GM21786 (cell line): ENCODE measurements at regions not wholly inside any gene's neighbourhood (a gene's known extent, or its start where the extent isn't known, plus 50 kb on each side); places are given as distances from the start of the nearest gene placed in this dataset.

Source experiments
- ATAC-seq: cut with Tn5 transposase; IDR thresholded peaks from one replicate; pipeline ENCODE4 v1.9.1; 2021; ENCODE audit not compliant: unreplicated experiment

DNA sequence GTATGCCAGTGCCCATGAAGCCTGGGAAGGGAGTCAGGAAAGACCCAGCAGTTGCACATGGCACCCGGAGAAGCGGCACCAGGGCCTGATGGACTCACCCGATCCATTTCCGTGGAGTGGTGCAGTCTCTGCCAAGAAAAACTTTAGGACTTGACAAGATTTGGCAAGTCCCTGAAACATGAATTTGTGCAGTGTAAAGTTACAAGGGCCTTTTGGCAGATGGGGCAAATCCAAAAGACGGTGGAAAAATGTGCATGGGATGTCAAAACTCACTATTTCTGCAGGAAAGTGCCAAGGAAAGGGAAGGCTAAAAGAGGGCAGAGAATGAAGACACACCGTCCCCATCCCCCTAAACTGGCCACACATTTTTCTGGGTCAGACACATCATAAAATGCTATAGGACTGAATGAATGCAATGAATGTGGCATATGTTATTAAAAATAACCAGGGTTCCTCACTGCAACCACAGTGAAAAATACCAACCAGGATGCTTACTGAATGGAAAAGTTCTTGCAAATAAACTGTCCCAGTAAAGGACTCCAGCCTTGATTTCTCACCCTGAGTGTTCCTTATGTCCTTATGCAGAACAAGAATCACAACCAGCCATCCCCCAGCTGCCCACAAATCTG, 173.5 kb upstream of the SIX2 start:
- ATAC-seq = no peak

DNA sequence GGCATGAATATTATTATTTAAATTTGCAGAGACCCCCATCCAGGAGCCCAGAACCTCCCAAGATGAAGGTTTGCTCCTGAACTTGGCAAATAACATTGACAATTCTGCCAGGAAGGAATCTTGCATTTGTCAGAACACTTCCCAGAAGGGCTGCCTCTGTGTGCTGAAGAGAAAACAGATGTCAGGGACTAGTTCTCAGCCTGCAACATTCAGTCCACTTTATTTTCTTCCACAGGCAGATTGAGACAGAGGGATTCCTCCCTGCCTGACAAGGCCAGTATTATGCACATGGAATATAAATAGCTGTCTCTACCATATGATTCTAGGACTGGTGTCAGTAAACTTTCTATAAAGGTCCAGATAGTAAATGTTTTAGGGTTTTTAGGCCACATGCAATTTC, 171.5 kb upstream of the SIX2 start:
- no peak for ATAC-seq

DNA sequence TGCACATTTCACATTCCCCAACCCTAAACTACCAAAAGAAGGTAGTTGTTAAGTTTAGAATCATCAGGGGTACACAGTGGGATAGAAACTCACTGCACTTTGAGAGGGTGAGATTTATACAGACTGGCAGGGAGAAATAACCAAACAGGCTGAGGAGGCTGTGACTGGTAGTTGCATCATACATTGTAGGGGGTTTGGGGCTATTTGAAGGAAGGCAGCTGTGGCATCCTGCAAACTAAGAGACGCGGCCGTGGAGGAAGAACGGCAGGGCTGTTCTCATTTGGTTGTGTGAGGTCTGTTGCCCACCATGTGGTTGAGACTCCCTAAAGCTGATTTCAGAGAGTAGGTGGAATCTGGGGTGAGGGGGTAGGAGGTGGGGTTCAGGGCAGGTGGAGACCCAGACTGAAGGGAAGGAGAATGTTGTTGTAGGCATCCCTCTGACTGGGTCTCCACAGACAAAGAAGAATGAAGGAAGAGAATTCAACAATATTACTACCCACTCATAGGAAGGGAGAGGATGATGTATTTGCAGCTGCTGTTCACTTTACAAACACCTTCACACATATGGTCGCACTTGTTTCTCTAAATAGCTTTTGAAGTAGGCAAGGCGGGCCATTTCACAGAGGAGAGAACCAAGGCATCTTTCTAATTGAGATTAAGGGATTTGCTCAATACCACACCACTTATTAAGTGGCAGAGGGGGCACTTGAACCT, 170.9 kb upstream of the SIX2 start:
- ATAC-seq = no peak

DNA sequence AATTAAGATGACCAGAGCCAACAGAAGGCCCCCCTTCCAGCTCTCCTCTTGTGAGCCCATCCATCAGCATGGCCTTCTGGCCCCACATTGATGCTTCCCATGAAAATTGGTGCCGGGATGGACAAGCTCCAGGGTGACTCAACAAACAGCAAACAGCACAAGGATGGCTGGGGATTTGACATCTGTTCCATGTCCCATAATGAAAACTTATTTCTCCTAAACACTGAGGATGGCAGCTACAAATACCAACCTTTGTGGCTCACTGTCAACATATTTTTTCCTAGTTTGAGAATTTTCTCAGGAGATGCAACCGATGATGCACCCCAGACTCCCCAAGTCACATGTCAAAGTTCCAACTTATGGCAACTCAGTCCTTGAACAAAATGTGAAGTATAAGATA, 169.6 kb upstream of the SIX2 start:
- no peak for ATAC-seq

DNA sequence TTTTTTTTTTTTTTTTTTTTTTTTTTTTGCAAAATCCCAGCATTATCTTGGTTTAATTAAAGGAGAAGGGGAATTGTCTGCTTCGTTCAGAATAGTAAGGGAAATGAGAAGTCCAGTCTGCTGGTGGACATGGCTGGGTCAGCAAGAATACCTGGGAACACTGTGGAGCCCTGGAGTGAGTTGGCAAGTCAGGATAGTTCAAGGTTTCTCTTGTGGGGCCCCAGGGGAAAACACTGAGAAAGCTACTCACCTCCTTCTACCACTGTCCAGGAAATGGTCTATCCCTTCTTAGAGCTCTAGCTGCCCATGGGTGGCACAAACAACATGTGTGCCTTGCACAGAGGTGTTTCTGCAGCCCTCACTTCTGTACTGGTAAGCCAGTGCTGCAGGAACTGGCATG, 169.1 kb upstream of the SIX2 start:
- ATAC-seq = no peak

DNA sequence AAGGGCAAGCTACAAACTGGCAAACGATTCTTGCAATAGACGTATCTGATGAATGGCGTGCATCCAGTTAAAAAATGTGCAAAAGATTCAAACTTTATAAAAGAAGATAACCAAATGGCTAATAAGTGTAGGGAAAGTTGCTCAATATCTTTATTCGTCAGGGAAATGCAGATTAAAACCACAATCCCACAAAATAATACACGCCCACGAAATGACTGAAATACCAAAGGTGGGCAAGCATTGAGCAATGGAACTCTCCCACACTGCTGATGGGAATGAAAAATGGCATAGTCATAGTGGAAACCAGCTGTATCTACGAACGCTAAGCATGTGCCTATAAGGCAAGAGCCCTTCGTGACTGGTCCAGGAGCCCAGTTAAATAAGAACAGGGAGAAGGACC, 168.6 kb upstream of the SIX2 start:
- no peak for ATAC-seq

DNA sequence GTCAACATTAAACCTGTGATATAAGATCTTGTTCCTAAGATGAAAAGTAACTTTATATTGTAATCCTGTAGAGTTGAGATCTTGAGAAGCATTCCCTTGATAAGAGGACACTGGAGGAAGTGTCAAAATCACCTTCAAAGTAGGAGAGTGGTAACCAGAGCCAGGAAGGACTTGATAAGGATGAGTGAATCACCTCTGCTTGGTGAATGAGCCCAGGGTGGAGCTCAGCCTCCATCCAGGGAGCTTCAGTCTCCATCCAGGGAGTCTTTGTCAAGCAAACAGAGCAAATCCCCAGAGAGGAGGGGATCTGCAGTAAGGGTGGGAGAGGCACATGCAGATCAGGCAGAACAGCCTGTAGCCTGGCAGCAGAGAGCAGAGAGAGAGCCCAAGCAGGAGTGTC, 167.1 kb upstream of the SIX2 start:
- ATAC-seq = no peak

DNA sequence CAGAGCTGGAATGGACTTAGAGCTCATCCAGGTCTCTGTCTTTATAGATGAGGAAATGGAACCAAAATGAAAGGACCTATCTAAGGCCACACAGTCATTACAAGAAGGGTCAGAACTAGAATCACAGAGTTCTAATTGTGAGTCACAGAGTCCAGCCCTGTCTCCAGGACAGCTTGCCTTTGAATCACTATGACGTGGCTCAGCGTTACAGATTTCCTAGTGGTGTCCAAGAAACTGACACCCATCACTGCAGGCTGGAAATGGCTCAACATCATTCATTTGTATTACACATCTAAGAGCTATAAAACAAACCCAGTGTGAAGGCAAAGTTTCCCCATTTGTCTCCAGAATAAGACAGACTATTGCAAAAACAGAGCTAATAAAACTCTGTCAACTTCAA, 164.3 kb upstream of the SIX2 start:
- ATAC-seq = no peak

DNA sequence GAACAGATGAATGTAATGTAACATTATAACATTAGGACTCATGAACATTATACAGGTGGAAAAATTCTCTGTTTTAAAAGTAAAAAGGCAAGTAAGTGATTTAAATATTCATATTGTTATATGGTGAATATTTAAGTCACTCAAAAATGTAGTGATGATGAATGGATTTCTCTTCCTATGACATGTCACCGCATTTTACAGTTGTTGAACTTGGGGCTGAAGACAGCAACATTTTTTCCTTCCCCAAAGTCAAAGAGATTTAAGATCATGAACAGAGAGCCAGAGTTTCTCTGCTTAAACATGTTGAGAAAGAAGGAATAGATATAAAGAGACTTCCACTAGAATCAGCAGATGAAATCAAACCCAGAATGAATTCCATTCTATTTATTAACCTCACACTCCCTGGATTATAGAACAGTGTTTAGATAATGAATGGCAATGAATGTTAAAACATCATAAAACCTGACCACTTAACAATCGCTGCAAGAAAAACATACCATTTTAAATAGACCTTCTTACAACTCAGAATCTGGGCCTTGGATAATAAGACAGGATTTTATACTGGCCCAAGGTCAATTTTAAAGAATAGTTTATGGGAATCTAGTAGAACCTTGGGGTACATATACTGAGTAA, 163.6 kb upstream of the SIX2 start:
- no peak for ATAC-seq

DNA sequence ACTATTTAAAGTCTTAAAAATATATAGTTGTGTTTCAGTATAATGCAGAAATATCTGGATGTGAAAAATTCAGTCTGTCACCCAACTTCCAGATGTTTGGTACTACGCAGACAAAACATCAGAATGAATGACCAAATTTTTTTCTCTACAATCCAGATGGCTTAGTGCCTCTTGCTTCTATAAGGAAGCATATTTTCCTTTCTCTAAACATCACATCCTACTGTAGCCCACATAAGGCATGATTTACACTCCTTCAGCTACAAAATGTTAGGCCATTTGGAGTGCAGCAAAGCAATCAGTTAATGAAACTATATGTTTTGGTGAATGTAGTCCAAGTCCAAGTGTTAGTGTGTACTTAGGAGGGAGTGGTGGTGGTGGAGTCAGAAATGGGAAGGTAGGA, 162.9 kb upstream of the SIX2 start:
- ATAC-seq = no peak

DNA sequence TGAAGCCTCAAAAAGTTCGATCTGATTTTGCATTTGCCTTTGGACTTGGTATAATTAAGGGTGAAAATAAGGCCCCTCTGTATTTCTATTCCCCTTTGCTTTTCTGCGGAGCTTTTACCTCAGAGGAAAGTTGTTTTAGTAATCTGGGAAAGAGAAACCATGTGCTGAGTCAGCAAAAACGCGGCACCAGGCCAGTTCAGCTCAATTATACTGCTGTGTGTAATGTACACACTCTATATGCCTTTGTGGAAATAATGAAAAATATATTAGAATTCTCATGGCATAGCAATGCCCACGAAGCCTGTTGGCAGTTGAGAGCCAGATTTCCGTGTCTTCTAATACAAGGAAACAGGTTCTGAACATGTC, 161.9 kb upstream of the SIX2 start:
- no peak for ATAC-seq

DNA sequence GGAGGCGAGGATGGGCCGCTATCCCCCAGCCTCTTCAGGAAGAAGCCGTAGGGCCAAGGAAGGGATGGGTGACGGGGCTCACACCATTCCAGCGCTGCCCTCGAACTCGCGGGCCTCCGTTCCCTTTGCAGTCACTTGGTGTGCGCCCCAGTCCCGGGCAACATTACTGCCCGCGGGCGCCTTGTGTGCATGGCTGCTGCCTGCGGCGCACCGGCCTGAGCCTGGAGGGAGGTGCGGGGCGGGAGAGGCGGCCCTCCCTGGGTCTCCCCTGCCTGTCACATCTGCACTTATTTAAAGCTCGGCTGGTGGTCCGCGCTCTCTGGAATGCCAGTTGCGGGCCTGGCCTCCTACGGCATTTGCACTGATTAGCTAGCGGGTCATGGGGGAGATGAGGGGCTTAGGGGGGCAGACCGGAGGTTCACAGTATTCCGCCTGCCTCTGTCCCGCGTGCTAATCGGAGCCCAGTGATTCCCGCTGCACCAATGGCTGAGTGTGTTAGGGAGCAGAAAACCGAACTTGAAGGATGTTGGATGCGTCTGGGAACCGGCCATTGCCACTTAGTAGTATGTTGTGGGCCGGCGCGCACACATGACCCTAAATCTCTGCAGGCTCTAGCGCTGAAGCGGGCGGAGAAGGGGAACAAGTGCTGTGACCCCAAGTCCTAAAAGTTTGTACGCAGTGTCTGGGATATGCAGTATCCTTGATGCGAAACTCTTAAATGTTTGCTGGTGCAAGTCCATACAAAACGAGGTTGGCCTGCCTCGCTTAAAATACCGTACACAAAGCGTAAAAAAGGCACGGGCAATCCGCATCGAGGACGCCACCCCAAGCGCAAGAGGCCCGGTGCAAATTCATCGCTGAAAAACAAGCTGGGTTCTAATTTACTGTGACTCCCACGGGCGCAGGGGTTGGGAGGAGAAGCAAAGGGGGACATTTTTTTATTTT, 161.2 kb upstream of the SIX2 start:
- no peak for ATAC-seq

DNA sequence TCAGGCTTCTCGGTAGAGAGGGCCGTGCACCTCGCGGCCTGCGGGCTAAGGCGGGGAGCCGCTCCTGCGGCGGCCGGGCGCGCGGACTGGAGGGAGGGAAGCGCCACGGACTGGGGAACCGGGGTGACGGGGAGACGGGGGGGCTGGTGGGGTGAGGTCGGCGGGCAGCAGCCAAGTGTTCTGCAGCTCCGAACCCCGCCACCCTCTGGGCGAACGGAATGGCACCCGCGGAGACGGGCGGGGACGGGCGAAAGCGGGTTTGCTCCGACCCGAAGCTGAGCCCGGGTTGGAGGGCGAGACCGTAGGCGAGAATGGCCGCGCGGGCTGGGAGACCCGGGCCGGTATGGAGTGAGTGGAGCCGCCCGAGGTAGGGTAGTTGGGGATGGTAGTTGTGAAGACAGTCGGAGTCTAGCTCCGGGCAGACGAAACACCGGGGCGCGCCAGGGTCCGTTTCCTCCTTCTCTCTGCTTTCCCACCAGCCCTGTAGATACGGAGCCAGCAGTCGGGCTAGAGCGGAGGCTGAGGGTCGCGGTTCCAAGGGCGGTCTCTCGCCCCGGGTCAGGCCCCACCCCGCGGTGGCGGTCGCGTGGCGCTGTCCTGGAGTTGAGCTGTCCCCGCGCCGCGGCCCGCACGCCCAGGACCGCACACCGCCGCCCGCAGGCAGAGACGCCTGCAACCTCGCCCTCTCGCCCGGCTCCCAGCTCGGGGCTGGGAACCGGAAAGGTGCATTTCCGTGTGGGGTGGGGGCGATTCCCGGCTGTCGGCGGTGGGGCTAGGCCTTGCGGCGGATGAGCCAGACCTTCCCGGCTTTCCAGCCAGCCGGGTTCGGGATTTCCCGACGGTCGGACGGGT, 160.3 kb upstream of the SIX2 start:
- ATAC-seq = no peak

DNA sequence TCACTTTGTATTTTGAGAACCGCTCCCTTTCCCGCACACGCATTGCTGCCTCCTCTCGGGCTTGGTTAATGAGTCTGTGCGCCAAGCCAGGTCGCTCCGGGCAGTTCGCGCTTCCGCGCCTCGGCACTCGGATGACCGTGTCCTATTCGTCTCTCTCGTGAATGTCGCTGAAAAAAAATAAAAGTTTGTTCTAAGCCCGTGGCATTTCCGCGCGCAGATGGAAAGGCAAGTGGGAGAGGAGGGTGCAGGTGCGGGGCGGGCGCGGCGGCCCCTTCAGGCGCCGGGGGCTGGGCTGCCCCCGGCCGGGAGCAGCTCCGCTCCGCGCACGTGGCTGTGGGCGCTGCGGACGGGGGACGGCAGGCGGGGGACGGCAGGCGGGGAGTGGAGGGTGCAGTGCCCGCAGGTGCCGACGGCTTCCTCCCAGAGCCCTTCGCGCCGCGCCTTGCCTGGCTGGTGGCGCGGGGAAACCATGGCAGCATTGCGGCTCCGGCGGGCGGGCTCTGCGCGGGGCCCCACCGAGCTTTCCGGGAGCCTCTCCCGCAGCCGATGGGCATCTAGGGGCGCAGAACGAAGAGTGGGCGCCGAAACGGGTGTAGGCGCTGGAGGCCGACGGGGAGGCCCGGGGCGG, 159.6 kb upstream of the SIX2 start:
- no peak for ATAC-seq

DNA sequence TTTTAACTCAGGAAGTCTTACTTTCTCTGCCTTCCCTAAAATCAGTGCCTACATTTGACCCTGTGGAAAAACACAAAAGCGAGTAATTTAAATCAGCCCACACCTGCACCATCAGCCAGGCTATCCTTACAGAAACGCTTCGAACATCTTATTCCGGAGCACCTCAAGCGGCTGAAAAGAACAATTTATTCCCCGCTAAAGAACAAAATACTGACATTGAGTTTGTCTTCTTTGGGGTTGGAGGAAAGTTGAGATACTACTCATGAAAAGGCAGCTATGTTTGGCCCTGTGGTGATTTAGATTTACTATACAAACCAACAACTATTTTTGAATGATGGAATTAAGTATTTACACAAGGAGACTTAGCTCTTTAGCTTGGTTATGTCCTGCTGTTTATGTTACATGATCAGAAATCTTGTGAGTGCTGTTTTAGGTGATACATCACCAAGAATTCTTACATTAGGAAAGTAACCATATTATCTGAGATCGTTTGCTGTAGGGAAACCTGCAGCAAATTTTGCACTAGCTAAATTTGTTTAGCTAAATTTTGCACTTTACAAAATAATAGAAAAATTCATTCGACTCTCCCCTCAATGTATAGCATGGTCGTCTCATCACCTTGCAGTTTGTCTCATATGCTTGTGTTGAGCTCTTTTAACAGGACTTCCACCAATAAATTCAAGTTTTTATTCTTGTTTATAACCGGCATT, 158.8 kb upstream of the SIX2 start:
- no peak for ATAC-seq

DNA sequence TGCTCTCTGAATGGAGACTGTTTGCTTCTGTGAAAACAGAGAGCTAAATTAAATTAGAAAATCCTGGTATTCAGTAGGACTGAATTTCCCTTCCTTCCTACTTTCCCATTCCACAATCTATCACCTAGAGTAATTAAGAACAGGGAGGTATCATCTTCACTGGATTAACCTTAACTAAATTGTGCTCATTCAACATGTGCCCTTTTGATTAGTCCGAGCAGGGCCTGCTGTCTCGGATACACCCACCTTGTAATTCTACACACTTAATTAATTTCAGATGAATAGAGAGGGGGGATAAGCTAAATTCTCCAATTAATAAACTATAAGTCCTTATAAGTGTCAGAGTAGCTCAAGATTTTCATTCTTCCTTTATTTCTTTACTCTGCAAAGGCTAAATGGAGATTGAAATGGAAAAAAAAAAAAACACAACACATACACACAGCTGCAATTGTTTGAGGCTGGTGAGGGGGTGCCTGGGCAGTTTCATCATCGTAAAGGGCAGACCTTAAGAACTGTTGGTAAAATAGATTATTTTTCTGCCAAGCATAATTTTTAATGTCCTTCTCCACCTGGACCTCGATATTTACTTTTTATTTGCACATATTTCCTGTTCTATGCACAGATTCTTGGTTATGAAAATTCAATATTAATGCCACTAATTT, 157.1 kb upstream of the SIX2 start:
- ATAC-seq = no peak

DNA sequence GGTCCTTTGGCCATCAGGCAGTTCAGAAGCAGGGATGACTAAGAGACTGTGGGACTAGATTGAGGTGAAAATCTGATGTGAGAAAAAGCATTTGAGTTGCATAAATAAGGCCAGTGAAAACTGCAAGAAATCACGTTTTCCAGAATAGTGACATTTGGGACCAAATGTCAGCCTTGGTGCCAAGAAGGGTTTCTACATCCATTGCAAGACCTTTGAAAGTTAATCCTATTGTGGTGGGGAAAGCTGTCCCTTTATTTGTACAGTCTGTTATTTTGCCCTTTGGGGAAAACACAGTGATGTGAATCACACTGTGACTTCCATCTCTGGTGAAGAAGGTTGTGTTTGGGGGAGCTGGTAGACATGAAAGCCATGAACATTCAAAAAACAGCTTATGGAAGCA, 153.5 kb upstream of the SIX2 start:
- ATAC-seq = no peak

DNA sequence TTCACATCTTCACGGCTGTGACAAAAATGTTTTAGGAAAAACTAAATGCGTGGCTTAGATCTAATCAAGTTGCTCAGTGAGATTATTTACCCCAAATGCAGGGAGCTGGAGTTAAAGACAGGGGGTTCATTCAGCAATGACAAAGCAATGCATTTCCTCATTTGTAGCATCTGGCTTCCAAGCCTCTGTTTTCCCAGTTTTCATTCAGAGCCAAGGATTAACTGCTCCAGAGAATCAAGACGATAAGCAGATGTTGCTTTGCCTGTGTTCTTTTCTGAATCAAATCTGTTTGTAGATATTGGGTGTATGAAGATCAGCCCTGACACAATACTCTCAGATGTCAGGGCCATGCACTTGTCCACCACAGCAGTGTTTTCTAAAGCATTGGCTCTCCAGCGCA, 147.4 kb upstream of the SIX2 start:
- no peak for ATAC-seq

DNA sequence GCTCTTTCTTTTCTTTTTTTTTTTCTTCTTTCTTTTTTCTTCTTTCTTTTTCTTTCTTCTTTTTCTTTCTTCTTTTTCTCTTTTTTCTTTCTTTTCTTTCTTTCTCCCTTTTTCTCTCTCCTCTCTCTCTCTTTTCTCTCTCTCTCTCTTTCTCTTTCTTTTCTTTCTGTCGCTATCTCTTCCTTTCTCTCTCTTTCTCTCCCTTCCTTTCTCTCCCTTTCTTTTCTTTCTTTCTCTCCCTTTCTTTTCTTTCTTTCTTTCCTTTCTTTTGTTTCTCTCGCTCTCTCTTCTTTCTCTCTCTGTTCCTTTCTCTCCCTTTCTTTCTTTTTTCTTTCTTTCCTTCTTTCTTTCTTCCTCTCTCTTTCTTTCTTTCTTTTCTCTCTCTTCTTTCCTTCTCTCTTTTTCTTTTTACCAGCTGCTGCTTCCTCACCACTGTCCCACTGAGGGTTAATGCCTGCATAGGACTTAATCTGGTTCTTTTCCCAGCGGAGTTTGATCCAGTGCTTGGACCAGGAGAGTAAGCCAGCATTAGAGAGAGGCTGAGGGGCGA, 145.4 kb upstream of the SIX2 start:
- ATAC-seq = no peak
